ENCODE measurements at regions not wholly inside any gene's neighbourhood (a gene's known extent, or its start where the extent isn't known, plus 50 kb on each side); places are given as distances from the start of the nearest gene placed in this dataset.

- TF ChIP-seq PAX5 (IDR thresholded peaks at IDR 0.05; ENCODE audit: insufficient read depth, low read length, severe bottlenecking) = no peak
- no peak for TF ChIP-seq POLR2A (IDR thresholded peaks at IDR 0.05; ENCODE audit: low read depth, low read length)
- TF ChIP-seq POU2F2 (IDR thresholded peaks at IDR 0.05; ENCODE audit: low read depth, low read length) = no peak
These were observed 1154.6 kb downstream of the OLFM4 start for GRCh38 chr13:54183166-54183565.
